Fibroblast of lung (primary cell): ENCODE measurements at regions not wholly inside any gene's neighbourhood (a gene's known extent, or its start where the extent isn't known, plus 50 kb on each side); places are given as distances from the start of the nearest gene placed in this dataset.

ENCODE experiments used
- DNase-seq, 2 donors: peaks; one replicate each; pipeline versions ENCODE4 v3.0.0 to v3.0.0-alpha.2; 2010; ENCODE audit warnings: low read depth in 2 of 2
- H2AFZ ChIP-seq: 2 replicates; pipeline ENCODE4 v1.5.1; 2012; ENCODE audit warnings: low read length, control low read depth, inconsistent platforms
- H3K27ac ChIP-seq: 2 replicates; pipeline ENCODE4 v1.5.1; 2011; ENCODE audit warnings: low read length, control low read depth; ENCODE audit not compliant: insufficient read depth
- H3K27me3 ChIP-seq: 2 replicates; pipeline ENCODE4 v1.5.1; 2011; ENCODE audit warnings: mild to moderate bottlenecking, low read length; ENCODE audit not compliant: control insufficient read depth, insufficient read depth
- H3K36me3 ChIP-seq: 2 replicates; pipeline ENCODE4 v1.5.1; 2011; ENCODE audit warnings: low read length; ENCODE audit not compliant: control insufficient read depth, insufficient read depth
- H3K4me1 ChIP-seq: 2 replicates; pipeline ENCODE4 v1.5.1; 2011; ENCODE audit warnings: low read length; ENCODE audit not compliant: control insufficient read depth, insufficient read depth; ENCODE audit errors: extremely low read depth
- H3K4me2 ChIP-seq: 2 replicates; pipeline ENCODE4 v1.5.1; 2011; ENCODE audit warnings: low read length, control low read depth; ENCODE audit not compliant: insufficient read depth; ENCODE audit errors: extremely low read depth
- H3K4me3 ChIP-seq, 4 experiments: fragments of 200-600 bp in 1 of 4; sonication (generic) in 1 of 4; replicated peaks in 1 of 4; 2 replicates each; pipeline ENCODE4 v1.5.1; 2011 to 2016; ENCODE audit warnings: low read length in 4 of 4, low read depth in 3 of 4, mild to moderate bottlenecking in 3 of 4, control low read depth in 2 of 4, inconsistent platforms in 1 of 4, mixed read lengths in 1 of 4; ENCODE audit not compliant: insufficient read depth in 1 of 4; ENCODE audit errors: control extremely low read depth in 1 of 4
- H3K79me2 ChIP-seq: 2 replicates; pipeline ENCODE4 v1.5.1; 2012; ENCODE audit warnings: mild to moderate bottlenecking, low read length, inconsistent platforms; ENCODE audit not compliant: control insufficient read depth, insufficient read depth
- H3K9ac ChIP-seq: 2 replicates; pipeline ENCODE4 v1.5.1; 2011; ENCODE audit warnings: mild to moderate bottlenecking, low read length, control low read depth; ENCODE audit not compliant: insufficient read depth
- H3K9me3 ChIP-seq: 2 replicates; pipeline ENCODE4 v1.5.1; 2012; ENCODE audit warnings: low read depth, low read length; ENCODE audit not compliant: control insufficient read depth, insufficient read depth
- H4K20me1 ChIP-seq: 2 replicates; pipeline ENCODE4 v1.5.1; 2011; ENCODE audit warnings: low read length; ENCODE audit not compliant: control insufficient read depth, insufficient read depth; ENCODE audit errors: extremely low read depth
- CTCF ChIP-seq, 2 donors: IDR thresholded peaks in 1 of 2; conservative IDR thresholded peaks in 1 of 2; 1 replicate in 1 of 2; 2 replicates in 1 of 2; pipeline ENCODE4 v1.5.1; 2011 to 2012; ENCODE audit warnings: low read length in 2 of 2, control low read depth in 1 of 2, inconsistent platforms in 1 of 2, low read depth in 1 of 2, mild to moderate bottlenecking in 1 of 2
- EZH2 ChIP-seq: IDR thresholded peaks from 2 replicates; pipeline ENCODE4 v1.5.1; 2012; ENCODE audit warnings: low read length, control low read depth, mild to moderate bottlenecking; ENCODE audit errors: missing control alignments

GRCh38 chr6:170212956-170213636 is 77.8 kb downstream of the DLL1 start:
- DNase-seq = no peak
- H2AFZ ChIP-seq = no peak overlapping the region
- H3K4me3 ChIP-seq = no peak overlapping the region
- no peaks in the 10 kb centered on the region for H3K9me3 ChIP-seq
- H3K4me2 ChIP-seq = no peak overlapping the region
- no peaks in the 10 kb centered on the region for H3K27me3 ChIP-seq
- TF ChIP-seq CTCF (conservative IDR thresholded peaks at IDR 0.05 in 1 of 2, IDR thresholded peaks at IDR 0.05 in 1 of 2; ENCODE audit: low read depth in 1 of 2, low read length in 2 of 2) (no peak), EZH2 (no peak)
- H3K9ac ChIP-seq = no peak overlapping the region
- no peaks in the 10 kb centered on the region for H3K79me2 ChIP-seq
- H3K36me3 ChIP-seq = no peaks in the 10 kb centered on the region
- no peaks in the 10 kb centered on the region for H3K4me1 ChIP-seq
- no peaks in the 10 kb centered on the region for H4K20me1 ChIP-seq
- no peak overlapping the region for H3K27ac ChIP-seq

GRCh38 chr6:170212051-170212756 is 78.7 kb downstream of the DLL1 start:
- Histone ChIP-seq H3K27me3 (no peaks in the 10 kb centered on the region), H3K4me1 (no peaks in the 10 kb centered on the region), H3K9ac (no peak overlapping the region), H3K36me3 (no peaks in the 10 kb centered on the region), H3K79me2 (no peaks in the 10 kb centered on the region), H4K20me1 (no peaks in the 10 kb centered on the region), H2AFZ (no peak overlapping the region), H3K4me2 (no peak overlapping the region), H3K9me3 (no peaks in the 10 kb centered on the region), H3K27ac (no peak overlapping the region), H3K4me3 (no peak overlapping the region)
- TF ChIP-seq EZH2 = no peak
- TF ChIP-seq CTCF (conservative IDR thresholded peaks at IDR 0.05 in 1 of 2, IDR thresholded peaks at IDR 0.05 in 1 of 2; ENCODE audit: low read depth in 1 of 2, low read length in 2 of 2) = no peak
- no peak for DNase-seq

GRCh38 chr6:170211404-170212025 is 79.4 kb downstream of the DLL1 start:
- no peaks in the 10 kb centered on the region for H3K79me2 ChIP-seq
- no peak for DNase-seq
- H3K4me2 ChIP-seq = no peak overlapping the region
- TF ChIP-seq CTCF (conservative IDR thresholded peaks at IDR 0.05 in 1 of 2, IDR thresholded peaks at IDR 0.05 in 1 of 2; ENCODE audit: low read depth in 1 of 2, low read length in 2 of 2) (no peak), EZH2 (no peak)
- H4K20me1 ChIP-seq = no peaks in the 10 kb centered on the region
- H3K36me3 ChIP-seq = no peaks in the 10 kb centered on the region
- H3K9me3 ChIP-seq = no peaks in the 10 kb centered on the region
- no peak overlapping the region for H3K9ac ChIP-seq
- H3K27me3 ChIP-seq = no peaks in the 10 kb centered on the region
- H2AFZ ChIP-seq = no peak overlapping the region
- no peaks in the 10 kb centered on the region for H3K4me1 ChIP-seq
- no peak overlapping the region for H3K4me3 ChIP-seq
- H3K27ac ChIP-seq = no peak overlapping the region
